Transverse colon (tissue), 4 donors: ENCODE measurements at regions not wholly inside any gene's neighbourhood (a gene's known extent, or its start where the extent isn't known, plus 50 kb on each side); places are given as distances from the start of the nearest gene placed in this dataset.

ENCODE experiments used
- DNase-seq: peaks from one replicate; pipeline ENCODE4 v3.0.0-alpha.2; 2019
- H3K27ac ChIP-seq, 4 donors: fragments of 200-600 bp; sonication (generic); 2 replicates each; pipeline ENCODE4 v1.5.1; 2016 to 2018; ENCODE audit warnings: inconsistent platforms in 4 of 4
- H3K27me3 ChIP-seq: fragments of 200-600 bp; sonication (generic); 2 replicates; pipeline ENCODE4 v1.5.1; 2017; ENCODE audit warnings: inconsistent platforms
- H3K36me3 ChIP-seq, 4 donors: fragments of 200-600 bp; sonication (generic); 2 replicates each; pipeline ENCODE4 v1.5.1; 2017 to 2019; ENCODE audit warnings: inconsistent platforms in 4 of 4
- H3K4me1 ChIP-seq, 4 donors: fragments of 200-600 bp; sonication (generic); 2 replicates each; pipeline ENCODE4 v1.5.1; 2017 to 2020; ENCODE audit warnings: inconsistent platforms in 4 of 4
- H3K4me3 ChIP-seq, 4 donors: fragments of 200-600 bp; sonication (generic); 1 replicate in 1 of 4; 2 replicates in 3 of 4; pipeline versions ENCODE4 v1.5.1 to v1.6.1; 2017 to 2019; ENCODE audit warnings: inconsistent platforms in 4 of 4
- H3K9me3 ChIP-seq, 2 donors: fragments of 200-600 bp; sonication (generic); 2 replicates each; pipeline ENCODE4 v1.5.1; 2017 to 2019; ENCODE audit warnings: inconsistent platforms in 2 of 2
- EP300 ChIP-seq: sonication (generic); formaldehyde crosslinking; IDR thresholded peaks from one replicate; pipeline ENCODE4 v1.6.1; 2017; ENCODE audit warnings: antibody characterized with exemption, low read depth
- POLR2A ChIP-seq: fragments of 450-650 bp; IDR thresholded peaks from one replicate; pipeline ENCODE4 v1.6.1; 2016; ENCODE audit warnings: antibody characterized with exemption, mild to moderate bottlenecking, moderate library complexity
- POLR2AphosphoS5 ChIP-seq, 3 donors: sonication (generic); formaldehyde crosslinking; IDR thresholded peaks; one replicate each; pipeline ENCODE4 v1.6.1; 2016; ENCODE audit warnings: antibody characterized with exemption in 3 of 3
- WGBS, 2 donors: methylation state at CpG; one replicate each; pipeline ENCODE4 v1.1.5; 2018; ENCODE audit warnings: low coverage in 1 of 2; 5-methylcytosine and 5-hydroxymethylcytosine counted together
- in situ Hi-C, 4 donors: fragments of 200-750 bp; cut with MboI; loops; one replicate each; pipeline versions ENCODE4 v1.15.0 to v1.15.1; 2017; ENCODE audit warnings: low sequenced_read_pairs in 3 of 4, low pct_ligation_motif_present in 1 of 4, low pct_unique_long_range_greater_than_20kb in 1 of 4
- intact Hi-C: fragments of 100-400 bp; cut with DNase I; formaldehyde crosslinking; loops from one replicate; pipeline ENCODE4 v1.15.1; 2023; ENCODE audit warnings: low total_unique reads
- TF ChIP-seq, protein P1 (sequence below), 5 experiments: fragments of 200-600 bp in 3 of 5; fragments of 450-650 bp in 2 of 5; sonication (generic) in 3 of 5; IDR thresholded peaks; 1 replicate in 2 of 5; 2 replicates in 3 of 5; pipeline ENCODE4 v1.5.1; 2016 to 2017; ENCODE audit warnings: antibody characterized with exemption in 5 of 5, inconsistent platforms in 3 of 5, mild to moderate bottlenecking in 2 of 5, moderate library complexity in 1 of 5

DNA sequence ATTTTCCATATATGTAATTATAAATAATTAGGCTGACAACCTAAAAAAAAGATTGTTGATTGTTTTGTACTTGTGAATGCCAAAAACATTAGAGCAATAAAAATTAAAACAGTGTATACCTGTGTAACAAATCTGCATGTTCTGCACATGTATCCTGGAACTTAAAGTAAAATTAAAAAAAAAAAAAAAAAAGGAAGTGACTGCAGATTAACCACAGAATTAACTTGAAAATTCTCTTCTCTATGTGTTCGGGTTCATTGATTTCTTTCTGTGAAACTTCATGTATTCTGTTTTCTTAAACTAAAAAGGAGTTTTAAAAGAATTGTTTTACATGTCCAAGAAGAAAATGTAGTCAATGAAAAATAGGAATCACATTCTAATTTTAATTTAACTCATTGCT lies 95.7 kb downstream of the FASLG start:
- intact Hi-C loops (no loop called here), in situ Hi-C loops (no loop called here)
- no peak for TF ChIP-seq EP300
- no peak for TF ChIP-seq POLR2A
- TF ChIP-seq, protein P1, sequence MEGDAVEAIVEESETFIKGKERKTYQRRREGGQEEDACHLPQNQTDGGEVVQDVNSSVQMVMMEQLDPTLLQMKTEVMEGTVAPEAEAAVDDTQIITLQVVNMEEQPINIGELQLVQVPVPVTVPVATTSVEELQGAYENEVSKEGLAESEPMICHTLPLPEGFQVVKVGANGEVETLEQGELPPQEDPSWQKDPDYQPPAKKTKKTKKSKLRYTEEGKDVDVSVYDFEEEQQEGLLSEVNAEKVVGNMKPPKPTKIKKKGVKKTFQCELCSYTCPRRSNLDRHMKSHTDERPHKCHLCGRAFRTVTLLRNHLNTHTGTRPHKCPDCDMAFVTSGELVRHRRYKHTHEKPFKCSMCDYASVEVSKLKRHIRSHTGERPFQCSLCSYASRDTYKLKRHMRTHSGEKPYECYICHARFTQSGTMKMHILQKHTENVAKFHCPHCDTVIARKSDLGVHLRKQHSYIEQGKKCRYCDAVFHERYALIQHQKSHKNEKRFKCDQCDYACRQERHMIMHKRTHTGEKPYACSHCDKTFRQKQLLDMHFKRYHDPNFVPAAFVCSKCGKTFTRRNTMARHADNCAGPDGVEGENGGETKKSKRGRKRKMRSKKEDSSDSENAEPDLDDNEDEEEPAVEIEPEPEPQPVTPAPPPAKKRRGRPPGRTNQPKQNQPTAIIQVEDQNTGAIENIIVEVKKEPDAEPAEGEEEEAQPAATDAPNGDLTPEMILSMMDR (IDR thresholded peaks at IDR 0.05) = no peak
- TF ChIP-seq POLR2AphosphoS5 (IDR thresholded peaks at IDR 0.05) = no peak
- no peak overlapping the region for H3K4me3 ChIP-seq
- DNase-seq = no peak
- H3K4me1 ChIP-seq = peaks cover 0 to 3% (median 0%) of the 10 kb centered on the region in 4 donors
- no peaks in the 10 kb centered on the region for H3K9me3 ChIP-seq
- H3K27ac ChIP-seq = no peak overlapping the region
- no peaks in the 10 kb centered on the region for H3K27me3 ChIP-seq
- no peaks in the 10 kb centered on the region for H3K36me3 ChIP-seq
- 69 to 92% methylated on average over 1 of the region's 1 CpG for WGBS, 2 donors

DNA sequence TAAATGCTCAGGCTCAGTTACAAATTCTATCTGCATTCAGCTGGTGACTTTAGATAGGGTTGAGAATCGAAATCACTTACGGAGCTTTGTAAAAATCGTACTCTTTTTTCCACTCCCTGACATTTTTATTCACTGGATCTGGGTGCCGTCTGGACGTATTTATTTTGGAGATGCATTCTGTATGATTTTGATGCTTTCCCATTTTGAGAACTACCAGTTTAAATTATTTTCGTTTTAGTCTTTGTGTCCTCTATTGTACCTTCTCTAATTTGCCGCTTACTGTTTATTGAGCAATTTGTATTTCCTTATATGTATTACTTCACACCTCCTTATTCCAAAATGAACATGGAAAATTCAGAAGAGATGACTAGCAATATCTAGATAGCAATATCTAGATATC lies 96.2 kb downstream of the FASLG start:
- intact Hi-C loops = no loop called here
- H3K27me3 ChIP-seq = no peaks in the 10 kb centered on the region

DNA sequence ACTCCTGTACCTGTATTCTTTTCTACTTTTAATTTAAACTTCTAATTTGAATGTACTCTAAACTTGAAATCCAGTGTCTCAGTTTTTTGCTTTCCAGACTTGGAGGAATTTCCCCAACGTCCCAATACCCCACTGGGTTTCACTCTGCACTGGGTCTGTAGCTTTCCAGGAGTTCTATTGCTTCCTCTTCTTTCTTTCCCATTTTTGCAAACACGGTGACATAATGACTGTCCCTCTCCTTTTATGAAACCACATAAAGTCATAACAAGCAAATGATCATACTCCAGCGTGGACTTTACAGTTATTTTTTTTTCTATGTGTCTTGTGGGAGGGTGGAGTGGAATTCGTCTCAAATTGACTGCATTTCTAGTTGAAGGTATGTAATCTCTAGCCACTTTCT lies 97.1 kb downstream of the FASLG start:
- in situ Hi-C loops (no loop called here), intact Hi-C loops (no loop called here)
- WGBS, 2 donors = 37 to 41% methylated on average over 4 of the region's 4 CpGs
- no peak overlapping the region for H3K4me3 ChIP-seq
- no peaks in the 10 kb centered on the region for H3K27me3 ChIP-seq
- TF ChIP-seq EP300 (no peak), POLR2AphosphoS5 (IDR thresholded peaks at IDR 0.05) (no peak), POLR2A (no peak)
- TF ChIP-seq, protein P1 (IDR thresholded peaks at IDR 0.05) = no peak
- H3K4me1 ChIP-seq = peaks cover 0 to 3% (median 0%) of the 10 kb centered on the region in 4 donors
- H3K27ac ChIP-seq = no peak overlapping the region
- H3K9me3 ChIP-seq = no peaks in the 10 kb centered on the region
- no peaks in the 10 kb centered on the region for H3K36me3 ChIP-seq
- DNase-seq = no peak

More for the DNA sequence above, 96.2 kb downstream of the FASLG start:
- H3K27ac ChIP-seq = no peak overlapping the region
- peaks cover 0 to 3% (median 0%) of the 10 kb centered on the region in 4 donors for H3K4me1 ChIP-seq
- no peak for DNase-seq
- TF ChIP-seq, protein P1 (IDR thresholded peaks at IDR 0.05) = no peak
- TF ChIP-seq POLR2A (no peak), EP300 (no peak), POLR2AphosphoS5 (IDR thresholded peaks at IDR 0.05) (no peak)
- H3K9me3 ChIP-seq = no peaks in the 10 kb centered on the region
- no peak overlapping the region for H3K4me3 ChIP-seq
- in situ Hi-C loops = no loop called here
- H3K36me3 ChIP-seq = no peaks in the 10 kb centered on the region
- 86 to 93% methylated on average over 6 to 7 of the region's 7 CpGs for WGBS, 2 donors

DNA sequence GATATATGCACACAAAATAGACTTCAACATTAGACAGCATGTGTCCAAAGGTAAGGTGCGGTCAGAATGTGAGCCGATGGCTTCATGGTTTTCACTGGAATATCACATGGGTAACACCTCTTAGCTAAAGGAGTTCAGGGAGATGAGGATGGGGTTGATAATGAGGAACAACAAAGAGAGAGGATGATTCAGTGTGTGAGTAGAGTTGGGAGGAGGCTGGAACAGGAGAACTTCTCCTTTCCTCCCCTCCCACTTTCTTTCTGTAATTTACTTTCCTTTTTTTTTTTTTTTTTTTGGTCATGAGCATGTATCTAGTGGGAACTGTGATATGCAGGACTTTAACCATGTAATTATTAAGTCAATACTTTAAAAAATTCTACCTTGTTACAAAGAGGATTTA lies 99.4 kb downstream of the FASLG start:
- Histone ChIP-seq H3K36me3 (no peaks in the 10 kb centered on the region), H3K4me1 (peaks cover 0 to 3% (median 0%) of the 10 kb centered on the region in 4 donors), H3K27ac (no peak overlapping the region), H3K27me3 (no peaks in the 10 kb centered on the region), H3K4me3 (no peak overlapping the region), H3K9me3 (no peaks in the 10 kb centered on the region)
- no peak for TF ChIP-seq POLR2AphosphoS5 (IDR thresholded peaks at IDR 0.05)
- no peak for TF ChIP-seq EP300
- TF ChIP-seq POLR2A = no peak
- TF ChIP-seq, protein P1 (IDR thresholded peaks at IDR 0.05) = no peak
- intact Hi-C loops (no loop called here), in situ Hi-C loops (no loop called here)
- DNase-seq = no peak
- WGBS, 2 donors = 95 to 100% methylated on average over 2 of the region's 2 CpGs
